ENCODE measurements at regions not wholly inside any gene's neighbourhood (a gene's known extent, or its start where the extent isn't known, plus 50 kb on each side); places are given as distances from the start of the nearest gene placed in this dataset. TPM values are rescaled to one million over a fixed set of nuclear protein-coding genes. Genes with fewer than 3 reads are reported as not detected.

DNA sequence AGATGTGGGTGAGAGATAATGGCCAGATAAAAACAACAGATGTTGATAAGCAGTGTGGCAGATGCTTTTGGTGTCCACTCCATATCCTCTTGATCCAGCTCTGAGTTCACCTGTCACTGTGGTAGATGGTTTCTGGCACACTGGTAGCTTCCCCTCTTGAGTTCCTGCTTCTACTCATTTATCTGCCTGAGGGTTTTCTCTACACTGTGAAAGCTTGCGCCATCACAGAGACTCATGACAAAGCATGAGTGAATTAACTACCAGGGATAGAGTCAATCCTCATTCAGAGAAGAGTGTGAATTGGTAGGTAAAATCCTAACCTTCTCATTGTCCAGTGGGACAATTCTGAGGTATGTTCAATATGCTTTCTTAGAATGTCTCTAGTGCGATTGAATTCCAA is 50.0 kb upstream of the ARHGEF26 start:
- H3K27me3 Mint-ChIP-seq: no peaks in the 10 kb centered on the region
- ChIA-PET CTCF (no interaction called here), POLR2A (no interaction called here)
- H3K27me3 ChIP-seq (replicated peaks in 1 of 4; ENCODE audit: control extremely low read depth in 1 of 4, control insufficient read depth in 3 of 4, insufficient read depth in 4 of 4, low read length in 3 of 4): no peaks in the 10 kb centered on the region
- intact Hi-C loops (cut with micrococcal nuclease): no loop called here
- H3K4me2 ChIP-seq (replicated peaks; ENCODE audit: low read depth, low read length, poor library complexity, severe bottlenecking): no peak overlapping the region
- H3K4me3 Mint-ChIP-seq: no peak overlapping the region
- WGBS (ENCODE audit: insufficient coverage): no CpG with 5 or more reads among the region's 2 CpGs
- no peaks in the 10 kb centered on the region for H4K20me1 ChIP-seq (ENCODE audit: control insufficient read depth, insufficient read depth, low read length, poor library complexity, severe bottlenecking)
- H3K4me3 ChIP-seq (ENCODE audit: control extremely low read depth in 1 of 5, extremely low read depth in 1 of 5, insufficient read depth in 1 of 5, low read depth in 2 of 5, low read length in 4 of 5): no peak overlapping the region
- no peaks in the 10 kb centered on the region for H3K4me1 Mint-ChIP-seq
- ATAC-seq (ENCODE audit: low read depth) (no peak), DNase-seq (no peak)
- no peak overlapping the region for H3K27ac Mint-ChIP-seq
- no peaks in the 10 kb centered on the region for H3K9me3 ChIP-seq (ENCODE audit: control extremely low read depth in 1 of 3, control insufficient read depth in 2 of 3, insufficient read depth in 1 of 3, low read length in 2 of 3)
- H2AFZ ChIP-seq (ENCODE audit: insufficient read depth, low read depth, low read length, poor library complexity, severe bottlenecking): no peak overlapping the region
- no peaks in the 10 kb centered on the region for H3K36me3 ChIP-seq (replicated peaks in 1 of 2; ENCODE audit: control extremely low read depth in 1 of 2, control insufficient read depth in 1 of 2, extremely low read depth in 1 of 2, insufficient read depth in 2 of 2, low read length in 1 of 2)
- H3K9me3 Mint-ChIP-seq (ENCODE audit: insufficient read depth): no peaks in the 10 kb centered on the region
- H3K4me1 ChIP-seq (ENCODE audit: control insufficient read depth in 2 of 2, insufficient read depth in 2 of 2, low read length in 2 of 2): no peaks in the 10 kb centered on the region
- TF ChIP-seq EZH2 (IDR thresholded peaks at IDR 0.05; ENCODE audit: borderline replicate concordance, insufficient read depth, low read depth, low read length, poor library complexity, severe bottlenecking) (no peak), CTCF (IDR thresholded peaks at IDR 0.05) (no peak)
- no peaks in the 10 kb centered on the region for H3K79me2 ChIP-seq (ENCODE audit: control insufficient read depth, insufficient read depth, low read length)
- no peak overlapping the region for H3K27ac ChIP-seq (ENCODE audit: low read length in 2 of 2)
- H3K9ac ChIP-seq (ENCODE audit: low read length): no peak overlapping the region

Small RNAs in the stretch of these regions (small RNA-seq; reads per million reads assigned to genes)
- not detected for gene RF00019 (ENCODE audit: insufficient read length, low read depth, low replicate concordance)
- gene RF00096 (ENCODE audit: insufficient read length, low read depth, low replicate concordance): 0.57 reads per million
- gene RNU6-901P (ENCODE audit: insufficient read length, low read depth, low replicate concordance): not detected
